Mammary epithelial cell (primary cell): ENCODE measurements at regions not wholly inside any gene's neighbourhood (a gene's known extent, or its start where the extent isn't known, plus 50 kb on each side); places are given as distances from the start of the nearest gene placed in this dataset.

Experiments used
- CTCF ChIP-seq, 2 donors: IDR thresholded peaks in 1 of 2; conservative IDR thresholded peaks in 1 of 2; 2 replicates each; pipeline ENCODE4 v1.5.1; 2011 to 2012; ENCODE audit warnings: inconsistent platforms in 2 of 2, low read length in 2 of 2, mild to moderate bottlenecking in 2 of 2, control low read depth in 1 of 2, low read depth in 1 of 2; ENCODE audit not compliant: insufficient read depth in 1 of 2; ENCODE audit errors: extremely low read depth in 1 of 2
- EZH2 ChIP-seq: IDR thresholded peaks from 2 replicates; pipeline ENCODE4 v1.6.1; 2012; ENCODE audit warnings: low read length, inconsistent platforms, borderline replicate concordance

- TF ChIP-seq EZH2 (no peak), CTCF (conservative IDR thresholded peaks at IDR 0.05 in 1 of 2, IDR thresholded peaks at IDR 0.05 in 1 of 2; ENCODE audit: extremely low read depth in 1 of 2, insufficient read depth in 1 of 2, low read depth in 1 of 2, low read length in 2 of 2) (no peak)
Observed at GRCh38 chr1:238955934-238956333, 430.4 kb upstream of the CHRM3 start.
